GM21737 (cell line): ENCODE measurements at regions not wholly inside any gene's neighbourhood (a gene's known extent, or its start where the extent isn't known, plus 50 kb on each side); places are given as distances from the start of the nearest gene placed in this dataset.
"Not testable (repeated sequence)": the region's sequence is repeated elsewhere in the genome, so short reads cannot be mapped to it uniquely, and the experiment has no call there.

ENCODE experiments used
- ATAC-seq: cut with Tn5 transposase; IDR thresholded peaks from one replicate; pipeline ENCODE4 v1.9.1; 2021; ENCODE audit warnings: mild to moderate bottlenecking, moderate library complexity; ENCODE audit not compliant: unreplicated experiment

GRCh38 chr4:38278255-38278654, 318.1 kb downstream of the PTTG2 start:
- ATAC-seq, result no peak

GRCh38 chr4:38279077-38279476, 318.9 kb downstream of the PTTG2 start:
- no peak for ATAC-seq

- no peak for ATAC-seq
Measured at GRCh38 chr4:38279650-38280322, 319.6 kb downstream of the PTTG2 start.

GRCh38 chr4:38280323-38280706, 320.1 kb downstream of the PTTG2 start:
- ATAC-seq, result no peak

GRCh38 chr4:38281371-38282071, 321.3 kb downstream of the PTTG2 start:
- no peak for ATAC-seq

- ATAC-seq, result no peak
Measured at GRCh38 chr4:38283724-38284123, 323.5 kb downstream of the PTTG2 start.

- no peak for ATAC-seq
Measured at GRCh38 chr4:38284294-38285030, 324.3 kb downstream of the PTTG2 start.

- no peak for ATAC-seq
Measured at GRCh38 chr4:38287101-38287851, 327.1 kb downstream of the PTTG2 start.

GRCh38 chr4:38289553-38289952, 329.4 kb downstream of the PTTG2 start:
- no peak for ATAC-seq

GRCh38 chr4:38290366-38290765, 330.2 kb downstream of the PTTG2 start:
- no peak for ATAC-seq

GRCh38 chr4:38290914-38291313, 330.7 kb downstream of the PTTG2 start:
- no peak for ATAC-seq

- ATAC-seq, result no peak
Measured at GRCh38 chr4:38292529-38292928, 332.3 kb downstream of the PTTG2 start.

GRCh38 chr4:38294238-38294637, 334.0 kb downstream of the PTTG2 start:
- ATAC-seq, result no peak

GRCh38 chr4:38297061-38297460, 336.9 kb downstream of the PTTG2 start:
- ATAC-seq, result no peak

- ATAC-seq, result no peak
Measured at GRCh38 chr4:38298868-38299713, 338.9 kb downstream of the PTTG2 start.

- ATAC-seq, result no peak
Measured at GRCh38 chr4:38302910-38303309, 342.7 kb downstream of the PTTG2 start.

GRCh38 chr4:38304460-38304859, 344.3 kb downstream of the PTTG2 start:
- ATAC-seq, result not testable (repeated sequence)

- ATAC-seq, result peak; percentile 54
Measured at GRCh38 chr4:38306482-38307071, 346.4 kb downstream of the PTTG2 start.

GRCh38 chr4:38308728-38309311, 348.6 kb downstream of the PTTG2 start:
- no peak for ATAC-seq

GRCh38 chr4:38309471-38309870, 349.3 kb downstream of the PTTG2 start:
- no peak for ATAC-seq
